Neural cell (in vitro differentiated cells): ENCODE measurements at regions not wholly inside any gene's neighbourhood (a gene's known extent, or its start where the extent isn't known, plus 50 kb on each side); places are given as distances from the start of the nearest gene placed in this dataset.

Experiments used
- H2AFZ ChIP-seq: fragments of 200-600, 300-800 bp; sonication (generic), shearing (Covaris generic); 2 replicates; pipeline ENCODE4 v1.6.0; 2014; ENCODE audit warnings: low read depth, mild to moderate bottlenecking, antibody characterized with exemption, low read length, moderate library complexity
- H3F3A ChIP-seq: fragments of 200-600 bp; shearing (Covaris generic); 2 replicates; pipeline ENCODE4 v1.6.1; 2016; ENCODE audit warnings: mild to moderate bottlenecking, moderate library complexity, mixed read lengths, antibody characterized with exemption, low read length; ENCODE audit not compliant: insufficient read depth, poor library complexity, severe bottlenecking
- H3K27ac ChIP-seq: fragments of 200-600, 300-800 bp; sonication (generic), shearing (Covaris generic); 2 replicates; pipeline ENCODE4 v1.5.1; 2014; ENCODE audit warnings: mild to moderate bottlenecking, low read length, moderate library complexity
- H3K27me3 ChIP-seq: fragments of 300-800, 200-600 bp; sonication (generic), shearing (Covaris generic); 2 replicates; pipeline ENCODE4 v1.6.0; 2014; ENCODE audit warnings: mild to moderate bottlenecking, low read depth, low read length, moderate library complexity; ENCODE audit not compliant: insufficient read depth
- H3K36me3 ChIP-seq: fragments of 300-800, 200-600 bp; sonication (generic), shearing (Covaris generic); 2 replicates; pipeline ENCODE4 v1.5.1; 2014; ENCODE audit warnings: mild to moderate bottlenecking, antibody characterized with exemption, low read length, moderate library complexity; ENCODE audit not compliant: insufficient read depth
- H3K4me2 ChIP-seq: fragments of 300-800, 200-600 bp; sonication (generic), shearing (Covaris generic); 2 replicates; pipeline ENCODE4 v1.6.0; 2014; ENCODE audit warnings: mild to moderate bottlenecking, low read length
- H3K4me3 ChIP-seq: fragments of 300-800, 200-600 bp; sonication (generic), shearing (Covaris generic); 2 replicates; pipeline ENCODE4 v1.5.1; 2014; ENCODE audit warnings: mild to moderate bottlenecking, low read length, moderate library complexity
- H3K79me2 ChIP-seq: fragments of 200-600 bp; shearing (Covaris generic); replicated peaks from 2 replicates; pipeline ENCODE4 v1.6.0; 2014; ENCODE audit warnings: mild to moderate bottlenecking, low read length, moderate library complexity; ENCODE audit not compliant: insufficient read depth
- H3K9ac ChIP-seq: fragments of 300-800, 200-600 bp; sonication (generic), shearing (Covaris generic); 2 replicates; pipeline ENCODE4 v1.6.1; 2016; ENCODE audit warnings: mild to moderate bottlenecking, low read length, mixed read lengths
- H3K9me2 ChIP-seq: fragments of 200-600 bp; shearing (Covaris generic); 2 replicates; pipeline ENCODE4 v1.6.1; 2016; ENCODE audit warnings: mild to moderate bottlenecking, low read length, mixed read lengths; ENCODE audit not compliant: insufficient read depth
- H3K9me3 ChIP-seq: fragments of 200-600, 300-800 bp; sonication (generic), shearing (Covaris generic); 2 replicates; pipeline ENCODE4 v1.6.1; 2016; ENCODE audit warnings: mild to moderate bottlenecking, mixed run types, low read length, moderate library complexity, mixed read lengths
- H4K20me1 ChIP-seq: fragments of 200-600 bp; shearing (Covaris generic); 2 replicates; pipeline ENCODE4 v1.6.1; 2016; ENCODE audit warnings: mild to moderate bottlenecking, mixed run types; ENCODE audit not compliant: insufficient read depth
- EP300 ChIP-seq: fragments of 450-650 bp; conservative IDR thresholded peaks from 2 replicates; pipeline ENCODE4 v1.6.1; 2014; ENCODE audit warnings: antibody characterized with exemption, mild to moderate bottlenecking, moderate library complexity; ENCODE audit not compliant: poor library complexity, severe bottlenecking
- EZH2 ChIP-seq: fragments of 200-600, 300-800 bp; shearing (Covaris generic), sonication (generic); IDR thresholded peaks from 2 replicates; pipeline ENCODE4 v1.6.1; 2014; ENCODE audit warnings: antibody characterized with exemption, low read length, borderline replicate concordance, mild to moderate bottlenecking; ENCODE audit not compliant: insufficient read depth, poor library complexity, severe bottlenecking
- MXI1 ChIP-seq: fragments of 450-650 bp; conservative IDR thresholded peaks from 2 replicates; pipeline ENCODE4 v1.6.1; 2014; ENCODE audit warnings: antibody characterized with exemption, mild to moderate bottlenecking; ENCODE audit not compliant: poor library complexity, severe bottlenecking
- RAD21 ChIP-seq: fragments of 450-650 bp; conservative IDR thresholded peaks from 2 replicates; pipeline ENCODE4 v1.6.1; 2014; ENCODE audit warnings: antibody characterized with exemption, mild to moderate bottlenecking, moderate library complexity
- REST ChIP-seq: IDR thresholded peaks from 2 replicates; pipeline ENCODE4 v1.6.1; 2012; ENCODE audit warnings: borderline replicate concordance
- SMC3 ChIP-seq: fragments of 450-650 bp; conservative IDR thresholded peaks from 2 replicates; pipeline ENCODE4 v1.6.1; 2014; ENCODE audit warnings: antibody characterized with exemption, mild to moderate bottlenecking, moderate library complexity; ENCODE audit not compliant: poor library complexity
- TAF1 ChIP-seq: IDR thresholded peaks from 2 replicates; pipeline ENCODE4 v1.6.1; 2012; ENCODE audit warnings: low read depth

- Histone ChIP-seq H3K4me2 (no peak overlapping the region), H4K20me1 (no peaks in the 10 kb centered on the region), H3K79me2 (no peaks in the 10 kb centered on the region), H3K9ac (no peak overlapping the region), H3K9me2 (no peaks in the 10 kb centered on the region), H2AFZ (no peak overlapping the region), H3K27me3 (no peaks in the 10 kb centered on the region), H3K36me3 (no peaks in the 10 kb centered on the region), H3F3A (no peaks in the 10 kb centered on the region), H3K9me3 (no peaks in the 10 kb centered on the region), H3K27ac (no peak overlapping the region), H3K4me3 (no peak overlapping the region)
- TF ChIP-seq MXI1 (no peak), SMC3 (no peak), EP300 (no peak), REST (no peak), TAF1 (no peak), RAD21 (no peak), EZH2 (no peak)
These were observed 194.2 kb upstream of the SGK1 start for GRCh38 chr6:134511984-134512683.

GRCh38 chr6:134510920-134511319, 193.0 kb upstream of the SGK1 start:
- Histone ChIP-seq H3K9me3 (no peaks in the 10 kb centered on the region), H2AFZ (no peak overlapping the region), H3K9ac (no peak overlapping the region), H3K4me3 (no peak overlapping the region), H3K79me2 (no peaks in the 10 kb centered on the region), H4K20me1 (no peaks in the 10 kb centered on the region), H3K27ac (no peak overlapping the region), H3K4me2 (no peak overlapping the region), H3K27me3 (no peaks in the 10 kb centered on the region), H3K9me2 (no peaks in the 10 kb centered on the region), H3K36me3 (no peaks in the 10 kb centered on the region), H3F3A (no peaks in the 10 kb centered on the region)
- TF ChIP-seq SMC3: no peak

DNA sequence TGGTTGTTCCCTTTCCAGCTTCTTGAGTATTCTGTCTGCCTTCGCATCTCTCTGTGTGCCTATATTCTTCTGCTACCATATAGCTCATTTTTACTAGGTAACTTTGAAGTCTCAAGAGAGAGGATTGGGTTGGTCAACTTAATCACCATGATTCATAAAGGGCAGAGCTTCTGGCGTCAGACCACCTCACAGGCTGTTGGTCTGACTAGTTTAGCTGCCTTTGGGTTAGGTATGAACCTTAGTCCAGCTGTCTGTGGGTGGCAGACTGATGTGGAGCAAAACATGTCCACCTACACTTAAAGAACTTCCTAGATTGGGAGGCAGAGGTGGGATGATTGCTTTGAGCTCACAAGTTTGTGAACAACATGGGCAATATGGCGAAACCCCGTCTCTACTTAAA, 192.2 kb upstream of the SGK1 start:
- Histone ChIP-seq H3K4me2 (no peak overlapping the region), H3F3A (no peaks in the 10 kb centered on the region), H4K20me1 (no peaks in the 10 kb centered on the region), H3K9ac (no peak overlapping the region), H3K79me2 (no peaks in the 10 kb centered on the region), H3K9me2 (no peaks in the 10 kb centered on the region), H3K27me3 (no peaks in the 10 kb centered on the region), H3K4me3 (no peak overlapping the region), H3K36me3 (no peaks in the 10 kb centered on the region), H3K27ac (no peak overlapping the region), H2AFZ (no peak overlapping the region), H3K9me3 (no peaks in the 10 kb centered on the region)
- TF ChIP-seq EZH2 (no peak), SMC3 (no peak), TAF1 (no peak)
